H9 (cell line): ENCODE measurements at regions not wholly inside any gene's neighbourhood (a gene's known extent, or its start where the extent isn't known, plus 50 kb on each side); places are given as distances from the start of the nearest gene placed in this dataset.

ENCODE experiments used
- DNase-seq: peaks from one replicate; pipeline ENCODE4 v3.0.0-alpha.2; 2017
- H2AFZ ChIP-seq: one replicate; pipeline ENCODE4 v1.6.1; 2013; ENCODE audit warnings: mild to moderate bottlenecking, low read length, control low read depth, moderate library complexity
- H2AK5ac ChIP-seq: 2 replicates; pipeline ENCODE4 v1.6.1; 2013; ENCODE audit warnings: low read length, control low read depth, mixed read lengths; ENCODE audit not compliant: insufficient read length
- H2BK120ac ChIP-seq: one replicate; pipeline ENCODE4 v1.6.1; 2013; ENCODE audit warnings: low read depth, mild to moderate bottlenecking, low read length, control low read depth, inconsistent platforms; ENCODE audit not compliant: poor library complexity, severe bottlenecking
- H2BK12ac ChIP-seq: 2 replicates; pipeline ENCODE4 v1.6.1; 2013; ENCODE audit warnings: low read length, control low read depth, mixed read lengths, low read depth; ENCODE audit not compliant: insufficient read length
- H2BK15ac ChIP-seq: 2 replicates; pipeline ENCODE4 v1.6.1; 2013; ENCODE audit warnings: low read depth, low read length, control low read depth
- H2BK20ac ChIP-seq: one replicate; pipeline ENCODE4 v1.6.1; 2013; ENCODE audit warnings: low read depth, mild to moderate bottlenecking, low read length, control low read depth, inconsistent platforms; ENCODE audit not compliant: poor library complexity, severe bottlenecking
- H2BK5ac ChIP-seq: 2 replicates; pipeline ENCODE4 v1.6.1; 2013; ENCODE audit warnings: low read length, control low read depth, mixed read lengths; ENCODE audit not compliant: insufficient read length
- H3K14ac ChIP-seq: 2 replicates; pipeline ENCODE4 v1.6.1; 2013; ENCODE audit warnings: low read length, control low read depth; ENCODE audit not compliant: insufficient read depth
- H3K18ac ChIP-seq: 2 replicates; pipeline ENCODE4 v1.6.1; 2013; ENCODE audit warnings: low read depth, mild to moderate bottlenecking, mixed read lengths, low read length, control low read depth; ENCODE audit not compliant: insufficient read length
- H3K23ac ChIP-seq: 2 replicates; pipeline ENCODE4 v1.6.1; 2013; ENCODE audit warnings: low read length, control low read depth, mixed read lengths, low read depth; ENCODE audit not compliant: insufficient read length
- H3K23me2 ChIP-seq: 2 replicates; pipeline ENCODE4 v1.6.1; 2013; ENCODE audit warnings: low read depth, mild to moderate bottlenecking, mixed read lengths, low read length, control low read depth; ENCODE audit not compliant: insufficient read length, poor library complexity, severe bottlenecking
- H3K27ac ChIP-seq: 2 replicates; pipeline ENCODE4 v1.5.1; 2013; ENCODE audit warnings: low read length, control low read depth, mixed read lengths, low read depth; ENCODE audit not compliant: insufficient read length
- H3K27me3 ChIP-seq: 2 replicates; pipeline ENCODE4 v1.6.1; 2013; ENCODE audit warnings: low read length, control low read depth, inconsistent platforms; ENCODE audit not compliant: insufficient read depth
- H3K4ac ChIP-seq: 2 replicates; pipeline ENCODE4 v1.6.1; 2013; ENCODE audit warnings: low read depth, mild to moderate bottlenecking, control low read depth, inconsistent platforms, low read length, moderate library complexity
- H3K4me1 ChIP-seq: 2 replicates; pipeline ENCODE4 v1.6.1; 2013; ENCODE audit warnings: low read length, control low read depth, inconsistent platforms; ENCODE audit not compliant: insufficient read depth
- H3K4me2 ChIP-seq: 2 replicates; pipeline ENCODE4 v1.6.1; 2013; ENCODE audit warnings: low read length, control low read depth, mixed read lengths; ENCODE audit not compliant: insufficient read length, insufficient read depth
- H3K56ac ChIP-seq: 2 replicates; pipeline ENCODE4 v1.6.1; 2013; ENCODE audit warnings: low read depth, mild to moderate bottlenecking, mixed read lengths, low read length, control low read depth; ENCODE audit not compliant: insufficient read length
- H3K79me1 ChIP-seq: 2 replicates; pipeline ENCODE4 v1.6.1; 2013; ENCODE audit warnings: low read depth, mild to moderate bottlenecking, moderate library complexity, low read length, control low read depth, inconsistent platforms; ENCODE audit not compliant: insufficient read depth, poor library complexity, severe bottlenecking
- H3K79me2 ChIP-seq: 2 replicates; pipeline ENCODE4 v1.6.1; 2013; ENCODE audit warnings: low read length, control low read depth, inconsistent platforms; ENCODE audit not compliant: insufficient read depth
- H3K9ac ChIP-seq: 2 replicates; pipeline ENCODE4 v1.6.1; 2013; ENCODE audit warnings: low read length, control low read depth, mixed read lengths; ENCODE audit not compliant: insufficient read length; ENCODE audit errors: extremely low read depth
- H3K9me3 ChIP-seq: one replicate; pipeline ENCODE4 v1.6.1; 2013; ENCODE audit warnings: low read depth, low read length, inconsistent platforms; ENCODE audit not compliant: control insufficient read depth
- H3T11ph ChIP-seq: one replicate; pipeline ENCODE4 v1.6.1; 2013; ENCODE audit warnings: mild to moderate bottlenecking, low read length, control low read depth, inconsistent platforms
- H4K20me1 ChIP-seq: one replicate; pipeline ENCODE4 v1.6.1; 2013; ENCODE audit not compliant: control insufficient read depth, insufficient read length, insufficient read depth
- H4K5ac ChIP-seq: 2 replicates; pipeline ENCODE4 v1.6.1; 2013; ENCODE audit warnings: low read depth, mild to moderate bottlenecking, mixed read lengths, low read length, control low read depth; ENCODE audit not compliant: insufficient read length
- H4K8ac ChIP-seq: replicated peaks from 2 replicates; pipeline ENCODE4 v1.6.1; 2013; ENCODE audit warnings: low read length, control low read depth, mixed read lengths, low read depth; ENCODE audit not compliant: insufficient read length
- H4K91ac ChIP-seq: 2 replicates; pipeline ENCODE4 v1.6.1; 2013; ENCODE audit warnings: low read depth, mild to moderate bottlenecking, moderate library complexity, mixed read lengths, low read length, control low read depth; ENCODE audit not compliant: insufficient read length
- H3K27ac Mint-ChIP-seq, 3 experiments: 2 replicates in 2 of 3; 3 replicates in 1 of 3; pipeline ENCODE4 v1.8.0; 2020 to 2021; ENCODE audit warnings: mixed read lengths in 3 of 3, mild to moderate bottlenecking in 1 of 3, moderate library complexity in 1 of 3
- H3K27me3 Mint-ChIP-seq: 2 replicates; pipeline ENCODE4 v1.8.0; 2021; ENCODE audit warnings: low read depth, mild to moderate bottlenecking, moderate library complexity, mixed read lengths
- H3K36me3 Mint-ChIP-seq, 3 experiments: 2 replicates in 2 of 3; 3 replicates in 1 of 3; pipeline ENCODE4 v1.8.0; 2020 to 2021; ENCODE audit warnings: low read depth in 3 of 3, mixed read lengths in 3 of 3; ENCODE audit not compliant: insufficient read depth in 1 of 3
- H3K4me1 Mint-ChIP-seq, 2 experiments: 2 replicates each; pipeline ENCODE4 v1.8.0; 2020; ENCODE audit warnings: mixed read lengths in 2 of 2
- H3K4me3 Mint-ChIP-seq, 2 experiments: 2 replicates in 1 of 2; 3 replicates in 1 of 2; pipeline ENCODE4 v1.8.0; 2020 to 2021; ENCODE audit warnings: mild to moderate bottlenecking in 2 of 2, mixed read lengths in 2 of 2, moderate library complexity in 1 of 2
- H3K9me3 Mint-ChIP-seq, 2 experiments: 2 replicates in 1 of 2; 3 replicates in 1 of 2; pipeline ENCODE4 v1.8.0; 2020; ENCODE audit warnings: mild to moderate bottlenecking in 2 of 2, mixed read lengths in 2 of 2, moderate library complexity in 1 of 2
- CTCF ChIP-seq: fragments of 200-600 bp; sonication (generic); conservative IDR thresholded peaks from 3 replicates; pipeline ENCODE4 v1.8.0; 2021; ENCODE audit warnings: antibody characterized with exemption, mild to moderate bottlenecking
- WGBS: extraction: QIAGEN DNeasy Blood & Tissue Kit; methylation state at CpG from one replicate; pipeline ENCODE4 v1.1.7; 2013; ENCODE audit warnings: missing lambda C conversion rate, low lambda C conversion rate, mixed read lengths; ENCODE audit not compliant: insufficient read length; ENCODE audit errors: extremely low coverage; 5-methylcytosine and 5-hydroxymethylcytosine counted together

- no peak overlapping the region for H3K9ac ChIP-seq
- no peak overlapping the region for H3K18ac ChIP-seq
- H3T11ph ChIP-seq, result no peak overlapping the region
- no peak overlapping the region for H2AK5ac ChIP-seq
- no peak overlapping the region for H3K56ac ChIP-seq
- no peak overlapping the region for H2AFZ ChIP-seq
- no peak for TF ChIP-seq CTCF
- no peak for DNase-seq
- H3K23ac ChIP-seq, result no peak overlapping the region
- no peaks in the 10 kb centered on the region for H3K79me1 ChIP-seq
- no peaks in the 10 kb centered on the region for H4K20me1 ChIP-seq
- no peak overlapping the region for H3K14ac ChIP-seq
- H3K27ac Mint-ChIP-seq, result no peak overlapping the region
- no peak overlapping the region for H2BK5ac ChIP-seq
- no peak overlapping the region for H4K5ac ChIP-seq
- no peaks in the 10 kb centered on the region for H3K27me3 Mint-ChIP-seq
- H3K9me3 Mint-ChIP-seq, result no peaks in the 10 kb centered on the region
- no peak overlapping the region for H3K27ac ChIP-seq
- no peak overlapping the region for H2BK120ac ChIP-seq
- no peak overlapping the region for H2BK20ac ChIP-seq
- WGBS, result no CpG with 5 or more reads among the region's 3 CpGs
- no peak overlapping the region for H4K91ac ChIP-seq
- no peak overlapping the region for H3K4ac ChIP-seq
- H4K8ac ChIP-seq, result no peak overlapping the region
- no peaks in the 10 kb centered on the region for H3K36me3 Mint-ChIP-seq
- no peaks in the 10 kb centered on the region for H3K4me1 Mint-ChIP-seq
- no peaks in the 10 kb centered on the region for H3K23me2 ChIP-seq
- H2BK15ac ChIP-seq, result no peak overlapping the region
- H3K4me2 ChIP-seq, result no peak overlapping the region
- no peaks in the 10 kb centered on the region for H3K4me1 ChIP-seq
- H2BK12ac ChIP-seq, result no peak overlapping the region
- no peaks in the 10 kb centered on the region for H3K27me3 ChIP-seq
- no peaks in the 10 kb centered on the region for H3K79me2 ChIP-seq
- no peak overlapping the region for H3K4me3 Mint-ChIP-seq
- H3K9me3 ChIP-seq, result no peaks in the 10 kb centered on the region
Observed at GRCh38 chr10:64873088-64873487, 1351.9 kb downstream of the REEP3 start.
